Transverse colon (tissue), 4 donors: ENCODE measurements at regions not wholly inside any gene's neighbourhood (a gene's known extent, or its start where the extent isn't known, plus 50 kb on each side); places are given as distances from the start of the nearest gene placed in this dataset.

Source experiments
- DNase-seq: peaks from one replicate; pipeline ENCODE4 v3.0.0-alpha.2; 2019
- H3K27ac ChIP-seq, 4 donors: fragments of 200-600 bp; sonication (generic); 2 replicates each; pipeline ENCODE4 v1.5.1; 2016 to 2018; ENCODE audit warnings: inconsistent platforms in 4 of 4
- H3K27me3 ChIP-seq: fragments of 200-600 bp; sonication (generic); 2 replicates; pipeline ENCODE4 v1.5.1; 2017; ENCODE audit warnings: inconsistent platforms
- H3K36me3 ChIP-seq, 4 donors: fragments of 200-600 bp; sonication (generic); 2 replicates each; pipeline ENCODE4 v1.5.1; 2017 to 2019; ENCODE audit warnings: inconsistent platforms in 4 of 4
- H3K4me1 ChIP-seq, 4 donors: fragments of 200-600 bp; sonication (generic); 2 replicates each; pipeline ENCODE4 v1.5.1; 2017 to 2020; ENCODE audit warnings: inconsistent platforms in 4 of 4
- H3K4me3 ChIP-seq, 4 donors: fragments of 200-600 bp; sonication (generic); 1 replicate in 1 of 4; 2 replicates in 3 of 4; pipeline versions ENCODE4 v1.5.1 to v1.6.1; 2017 to 2019; ENCODE audit warnings: inconsistent platforms in 4 of 4
- H3K9me3 ChIP-seq, 2 donors: fragments of 200-600 bp; sonication (generic); 2 replicates each; pipeline ENCODE4 v1.5.1; 2017 to 2019; ENCODE audit warnings: inconsistent platforms in 2 of 2
- EP300 ChIP-seq: sonication (generic); formaldehyde crosslinking; IDR thresholded peaks from one replicate; pipeline ENCODE4 v1.6.1; 2017; ENCODE audit warnings: antibody characterized with exemption, low read depth
- POLR2A ChIP-seq: fragments of 450-650 bp; IDR thresholded peaks from one replicate; pipeline ENCODE4 v1.6.1; 2016; ENCODE audit warnings: antibody characterized with exemption, mild to moderate bottlenecking, moderate library complexity
- POLR2AphosphoS5 ChIP-seq, 3 donors: sonication (generic); formaldehyde crosslinking; IDR thresholded peaks; one replicate each; pipeline ENCODE4 v1.6.1; 2016; ENCODE audit warnings: antibody characterized with exemption in 3 of 3
- WGBS, 2 donors: methylation state at CpG; one replicate each; pipeline ENCODE4 v1.1.5; 2018; ENCODE audit warnings: low coverage in 1 of 2; 5-methylcytosine and 5-hydroxymethylcytosine counted together
- in situ Hi-C, 4 donors: fragments of 200-750 bp; cut with MboI; loops; one replicate each; pipeline versions ENCODE4 v1.15.0 to v1.15.1; 2017; ENCODE audit warnings: low sequenced_read_pairs in 3 of 4, low pct_ligation_motif_present in 1 of 4, low pct_unique_long_range_greater_than_20kb in 1 of 4
- intact Hi-C: fragments of 100-400 bp; cut with DNase I; formaldehyde crosslinking; loops from one replicate; pipeline ENCODE4 v1.15.1; 2023; ENCODE audit warnings: low total_unique reads
- TF ChIP-seq, protein P1 (sequence below), 5 experiments: fragments of 200-600 bp in 3 of 5; fragments of 450-650 bp in 2 of 5; sonication (generic) in 3 of 5; IDR thresholded peaks; 1 replicate in 2 of 5; 2 replicates in 3 of 5; pipeline ENCODE4 v1.5.1; 2016 to 2017; ENCODE audit warnings: antibody characterized with exemption in 5 of 5, inconsistent platforms in 3 of 5, mild to moderate bottlenecking in 2 of 5, moderate library complexity in 1 of 5

DNA sequence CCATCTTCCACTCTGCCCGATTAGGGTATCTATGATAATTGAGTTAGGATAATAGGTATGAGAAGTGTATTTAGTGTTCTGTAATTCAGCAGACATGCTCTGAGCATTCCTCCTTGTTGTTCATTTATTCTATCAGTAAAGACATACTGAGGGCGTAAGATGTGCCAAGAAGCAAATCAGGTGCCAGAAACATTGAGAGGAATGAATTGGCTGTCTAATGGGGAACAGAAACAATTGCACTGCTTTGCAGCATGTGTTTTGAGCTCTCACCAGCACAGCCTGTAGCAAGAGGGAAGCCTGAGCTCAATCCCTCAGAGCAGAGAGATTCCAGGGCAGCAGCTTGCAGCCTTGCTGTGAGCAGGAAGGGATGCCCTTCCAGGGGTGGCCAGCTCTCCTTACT lies 589.3 kb downstream of the BCL11B start:
- DNase-seq = no peak
- intact Hi-C loops (no loop called here), in situ Hi-C loops (no loop called here)
- 40 to 61% methylated on average over 1 to 2 of the region's 2 CpGs for WGBS, 2 donors
- no peaks in the 10 kb centered on the region for H3K27me3 ChIP-seq
- TF ChIP-seq EP300 = no peak
- TF ChIP-seq POLR2A = no peak
- TF ChIP-seq POLR2AphosphoS5 (IDR thresholded peaks at IDR 0.05) = no peak
- TF ChIP-seq, protein P1, sequence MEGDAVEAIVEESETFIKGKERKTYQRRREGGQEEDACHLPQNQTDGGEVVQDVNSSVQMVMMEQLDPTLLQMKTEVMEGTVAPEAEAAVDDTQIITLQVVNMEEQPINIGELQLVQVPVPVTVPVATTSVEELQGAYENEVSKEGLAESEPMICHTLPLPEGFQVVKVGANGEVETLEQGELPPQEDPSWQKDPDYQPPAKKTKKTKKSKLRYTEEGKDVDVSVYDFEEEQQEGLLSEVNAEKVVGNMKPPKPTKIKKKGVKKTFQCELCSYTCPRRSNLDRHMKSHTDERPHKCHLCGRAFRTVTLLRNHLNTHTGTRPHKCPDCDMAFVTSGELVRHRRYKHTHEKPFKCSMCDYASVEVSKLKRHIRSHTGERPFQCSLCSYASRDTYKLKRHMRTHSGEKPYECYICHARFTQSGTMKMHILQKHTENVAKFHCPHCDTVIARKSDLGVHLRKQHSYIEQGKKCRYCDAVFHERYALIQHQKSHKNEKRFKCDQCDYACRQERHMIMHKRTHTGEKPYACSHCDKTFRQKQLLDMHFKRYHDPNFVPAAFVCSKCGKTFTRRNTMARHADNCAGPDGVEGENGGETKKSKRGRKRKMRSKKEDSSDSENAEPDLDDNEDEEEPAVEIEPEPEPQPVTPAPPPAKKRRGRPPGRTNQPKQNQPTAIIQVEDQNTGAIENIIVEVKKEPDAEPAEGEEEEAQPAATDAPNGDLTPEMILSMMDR (IDR thresholded peaks at IDR 0.05) = no peak
- H3K9me3 ChIP-seq = peaks cover 0 to 5% of the 10 kb centered on the region in 2 donors
- no peaks in the 10 kb centered on the region for H3K36me3 ChIP-seq
- no peak overlapping the region for H3K4me3 ChIP-seq
- no peak overlapping the region for H3K27ac ChIP-seq
- H3K4me1 ChIP-seq = no peaks in the 10 kb centered on the region

GRCh38 chr14:98684468-98684867 lies 587.5 kb downstream of the BCL11B start:
- Histone ChIP-seq H3K36me3 (no peaks in the 10 kb centered on the region), H3K4me1 (no peaks in the 10 kb centered on the region), H3K27me3 (no peaks in the 10 kb centered on the region), H3K4me3 (no peak overlapping the region), H3K27ac (no peak overlapping the region), H3K9me3 (no peaks in the 10 kb centered on the region)
- in situ Hi-C loops = no loop called here
- TF ChIP-seq POLR2AphosphoS5 (IDR thresholded peaks at IDR 0.05) (no peak), POLR2A (no peak)
- WGBS, 2 donors = 78% methylated on average over 4 of the region's 4 CpGs; no CpG with 5 or more reads in 1 of the 2 donors
- no peak for DNase-seq
- intact Hi-C loops = no loop called here

DNA sequence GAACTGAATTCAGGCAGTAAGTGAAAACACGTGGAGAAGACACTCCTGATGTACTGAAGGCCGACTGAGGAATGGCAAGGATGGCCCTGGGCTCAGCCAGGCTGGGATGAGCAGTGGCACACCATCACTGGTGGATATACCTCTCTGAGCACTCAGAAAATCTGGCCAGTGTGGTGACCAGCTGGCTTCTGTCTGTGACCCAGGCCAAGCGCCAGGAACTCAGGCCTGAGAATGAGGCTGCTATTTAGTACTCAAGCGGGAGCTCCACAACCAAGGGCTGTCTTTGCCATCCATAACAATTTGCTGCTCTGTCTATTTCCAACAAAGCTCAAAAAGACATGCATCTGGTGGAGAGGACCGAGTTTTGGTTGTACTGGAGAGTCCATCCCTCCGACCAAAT lies 586.3 kb downstream of the BCL11B start:
- 86 to 100% methylated on average over 2 to 6 of the region's 6 CpGs for WGBS, 2 donors
- TF ChIP-seq, protein P1 (IDR thresholded peaks at IDR 0.05) = no peak
- TF ChIP-seq EP300 = no peak
- TF ChIP-seq POLR2A = no peak
- TF ChIP-seq POLR2AphosphoS5 (IDR thresholded peaks at IDR 0.05) = no peak
- intact Hi-C loops = no loop called here
- H3K4me1 ChIP-seq = no peaks in the 10 kb centered on the region
- no peaks in the 10 kb centered on the region for H3K36me3 ChIP-seq
- no peak overlapping the region for H3K4me3 ChIP-seq
- no peak overlapping the region for H3K27ac ChIP-seq
- no peak for DNase-seq
- in situ Hi-C loops = no loop called here
- H3K9me3 ChIP-seq = no peaks in the 10 kb centered on the region
- H3K27me3 ChIP-seq = no peaks in the 10 kb centered on the region

GRCh38 chr14:98688446-98688845 lies 583.6 kb downstream of the BCL11B start:
- no peak for DNase-seq
- Histone ChIP-seq H3K4me3 (no peak overlapping the region), H3K9me3 (no peaks in the 10 kb centered on the region), H3K27me3 (no peaks in the 10 kb centered on the region), H3K4me1 (no peaks in the 10 kb centered on the region), H3K36me3 (no peaks in the 10 kb centered on the region), H3K27ac (no peak overlapping the region)
- intact Hi-C loops (no loop called here), in situ Hi-C loops (no loop called here)
- TF ChIP-seq POLR2A (no peak), EP300 (no peak), POLR2AphosphoS5 (IDR thresholded peaks at IDR 0.05) (no peak)
- TF ChIP-seq, protein P1 (IDR thresholded peaks at IDR 0.05) = no peak
- WGBS, 2 donors = 94 to 97% methylated on average over 2 to 3 of the region's 3 CpGs

DNA sequence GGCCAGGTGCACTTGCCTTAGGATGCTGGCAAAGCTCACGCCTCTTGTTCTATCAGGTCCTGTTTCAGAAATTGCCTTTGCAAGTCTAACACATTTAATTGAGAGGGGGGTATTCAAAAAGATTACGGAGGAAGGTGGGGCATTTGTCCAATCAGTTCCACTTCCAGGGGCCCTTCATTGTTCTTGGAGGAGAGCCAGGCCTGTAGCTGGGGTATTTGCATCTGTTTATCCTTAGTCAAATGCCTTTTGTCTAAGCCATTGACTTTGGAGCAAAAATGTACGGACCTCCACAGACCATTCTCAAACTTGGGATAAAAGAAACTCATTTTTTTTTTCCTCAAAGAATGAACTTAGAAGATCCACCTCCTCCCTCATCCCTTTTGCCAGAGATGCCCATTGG lies 582.0 kb downstream of the BCL11B start:
- H3K4me1 ChIP-seq = no peaks in the 10 kb centered on the region
- H3K9me3 ChIP-seq = no peaks in the 10 kb centered on the region
- 40 to 69% methylated on average over 2 to 3 of the region's 3 CpGs for WGBS, 2 donors
- H3K27ac ChIP-seq = no peak overlapping the region
- no peak for DNase-seq
- in situ Hi-C loops (no loop called here), intact Hi-C loops (no loop called here)
- no peaks in the 10 kb centered on the region for H3K36me3 ChIP-seq
- H3K27me3 ChIP-seq = no peaks in the 10 kb centered on the region
- no peak overlapping the region for H3K4me3 ChIP-seq
- TF ChIP-seq POLR2A (no peak), POLR2AphosphoS5 (IDR thresholded peaks at IDR 0.05) (no peak), EP300 (no peak)
- TF ChIP-seq, protein P1 (IDR thresholded peaks at IDR 0.05) = no peak
